NT2/D1 (cell line): ENCODE measurements at regions not wholly inside any gene's neighbourhood (a gene's known extent, or its start where the extent isn't known, plus 50 kb on each side); places are given as distances from the start of the nearest gene placed in this dataset.
"Not testable (repeated sequence)": the region's sequence is repeated elsewhere in the genome, so short reads cannot be mapped to it uniquely, and the experiment has no call there.

Source experiments
- DNase-seq: peaks from one replicate; pipeline ENCODE4 v3.0.0-alpha.2; 2011; ENCODE audit warnings: low read depth, low spot score
- H3K27me3 ChIP-seq: 2 replicates; pipeline ENCODE4 v1.6.0; 2011; ENCODE audit warnings: mild to moderate bottlenecking; ENCODE audit not compliant: insufficient read length, insufficient read depth
- H3K36me3 ChIP-seq: 2 replicates; pipeline ENCODE4 v1.6.1; 2011; ENCODE audit warnings: mild to moderate bottlenecking, low read length, mixed read lengths; ENCODE audit not compliant: insufficient read depth, insufficient read length
- H3K4me1 ChIP-seq: 2 replicates; pipeline ENCODE4 v1.5.1; 2011; ENCODE audit not compliant: insufficient read depth, insufficient read length
- H3K4me3 ChIP-seq: 2 replicates; pipeline ENCODE4 v1.5.1; 2011; ENCODE audit warnings: low read depth; ENCODE audit not compliant: insufficient read length
- H3K9ac ChIP-seq: 2 replicates; pipeline ENCODE4 v1.6.0; 2011; ENCODE audit warnings: low read depth; ENCODE audit not compliant: insufficient read length
- H3K9me3 ChIP-seq: 2 replicates; pipeline ENCODE4 v1.5.1; 2011; ENCODE audit warnings: mild to moderate bottlenecking, low read length; ENCODE audit not compliant: insufficient read depth
- SUZ12 ChIP-seq: IDR thresholded peaks from 2 replicates; pipeline ENCODE4 v1.6.1; 2011; ENCODE audit not compliant: insufficient read length, insufficient read depth; ENCODE audit errors: extremely low read depth
- YY1 ChIP-seq: IDR thresholded peaks from 2 replicates; pipeline ENCODE4 v1.6.1; 2011; ENCODE audit not compliant: insufficient read length, insufficient read depth
- ZNF274 ChIP-seq: IDR thresholded peaks from 2 replicates; pipeline ENCODE4 v1.6.1; 2011; ENCODE audit warnings: mild to moderate bottlenecking, low read depth, low read length

DNA sequence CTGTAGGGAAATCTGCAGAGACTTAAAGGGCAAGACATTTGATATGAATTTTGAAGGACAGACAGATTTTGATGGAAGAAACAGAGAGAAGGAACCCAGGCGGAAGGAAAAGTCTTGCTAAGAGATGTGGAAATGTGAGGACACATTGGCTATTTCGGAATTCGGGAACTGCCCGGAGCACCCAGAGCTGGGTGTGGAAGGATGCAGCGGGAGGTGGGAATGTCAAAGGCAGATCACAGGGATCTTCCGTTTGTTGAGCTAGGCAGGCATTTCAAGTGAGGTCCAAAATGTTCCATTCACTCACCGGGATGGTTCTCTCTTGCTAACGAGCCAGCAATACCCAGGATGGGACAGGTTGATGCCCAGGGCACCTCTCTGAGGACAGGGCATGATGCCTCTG is 87.2 kb upstream of the CTBP2 start:
- H3K4me1 ChIP-seq = no peaks in the 10 kb centered on the region
- H3K9me3 ChIP-seq = no peaks in the 10 kb centered on the region
- no peak for DNase-seq
- no peak overlapping the region for H3K4me3 ChIP-seq
- H3K36me3 ChIP-seq = no peaks in the 10 kb centered on the region
- no peak overlapping the region for H3K9ac ChIP-seq
- TF ChIP-seq YY1 (no peak), SUZ12 (no peak), ZNF274 (no peak)
- no peaks in the 10 kb centered on the region for H3K27me3 ChIP-seq

GRCh38 chr10:125243532-125244253 is 83.3 kb upstream of the CTBP2 start:
- Histone ChIP-seq H3K36me3 (no peaks in the 10 kb centered on the region), H3K9ac (no peak overlapping the region), H3K4me3 (no peak overlapping the region), H3K27me3 (no peaks in the 10 kb centered on the region), H3K4me1 (no peaks in the 10 kb centered on the region), H3K9me3 (peaks cover 6% of the 10 kb centered on the region)
- no peak for TF ChIP-seq SUZ12
- DNase-seq = no peak

- no peak overlapping the region for H3K4me3 ChIP-seq
- no peak for TF ChIP-seq SUZ12
- no peak for TF ChIP-seq ZNF274
Measured at GRCh38 chr10:125238682-125239081, 78.3 kb upstream of the CTBP2 start.

GRCh38 chr10:125236091-125236490 is 75.7 kb upstream of the CTBP2 start:
- peaks cover 17% of the 10 kb centered on the region for H3K9me3 ChIP-seq
- H3K9ac ChIP-seq = no peak overlapping the region
- no peaks in the 10 kb centered on the region for H3K27me3 ChIP-seq
- TF ChIP-seq ZNF274 (no peak), SUZ12 (no peak), YY1 (no peak)
- DNase-seq = no peak
- H3K36me3 ChIP-seq = no peaks in the 10 kb centered on the region
- no peaks in the 10 kb centered on the region for H3K4me1 ChIP-seq
- no peak overlapping the region for H3K4me3 ChIP-seq

More at GRCh38 chr10:125238682-125239081, 78.3 kb upstream of the CTBP2 start:
- Histone ChIP-seq H3K4me1 (no peaks in the 10 kb centered on the region), H3K27me3 (no peaks in the 10 kb centered on the region), H3K9me3 (peaks cover 17% of the 10 kb centered on the region), H3K9ac (no peak overlapping the region), H3K36me3 (no peaks in the 10 kb centered on the region)
- DNase-seq = no peak

- Histone ChIP-seq H3K9ac (no peak overlapping the region), H3K27me3 (no peaks in the 10 kb centered on the region), H3K36me3 (no peaks in the 10 kb centered on the region), H3K4me1 (no peaks in the 10 kb centered on the region), H3K9me3 (peaks cover 17% of the 10 kb centered on the region), H3K4me3 (no peak overlapping the region)
- TF ChIP-seq YY1 = no peak
- no peak for TF ChIP-seq SUZ12
- DNase-seq = no peak
Measured at GRCh38 chr10:125235093-125236069, 75.0 kb upstream of the CTBP2 start.

DNA sequence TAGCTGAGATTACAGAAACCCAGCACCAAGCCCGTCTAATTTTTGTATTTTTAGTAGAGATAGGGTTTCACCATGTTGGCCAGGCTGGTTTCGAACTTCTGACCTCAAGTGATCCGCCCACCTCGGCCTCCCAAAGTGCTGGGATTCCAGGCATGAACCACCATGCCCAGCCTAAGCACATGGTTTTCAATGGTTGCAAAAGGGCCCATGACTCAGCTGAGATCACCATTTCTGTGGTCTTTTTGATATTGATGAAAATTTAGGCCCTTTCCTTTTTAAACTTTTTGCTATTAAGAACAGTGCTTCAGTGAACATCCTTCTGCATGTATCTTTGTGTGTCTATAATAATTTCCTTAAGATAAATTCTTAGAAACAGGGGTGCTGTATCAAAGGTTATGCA is 74.2 kb upstream of the CTBP2 start:
- not testable (repeated sequence) for H3K9ac ChIP-seq, H3K4me3 ChIP-seq, DNase-seq, H3K4me1 ChIP-seq, H3K27me3 ChIP-seq, H3K36me3 ChIP-seq
- H3K9me3 ChIP-seq = peaks cover 17% of the 10 kb centered on the region

DNA sequence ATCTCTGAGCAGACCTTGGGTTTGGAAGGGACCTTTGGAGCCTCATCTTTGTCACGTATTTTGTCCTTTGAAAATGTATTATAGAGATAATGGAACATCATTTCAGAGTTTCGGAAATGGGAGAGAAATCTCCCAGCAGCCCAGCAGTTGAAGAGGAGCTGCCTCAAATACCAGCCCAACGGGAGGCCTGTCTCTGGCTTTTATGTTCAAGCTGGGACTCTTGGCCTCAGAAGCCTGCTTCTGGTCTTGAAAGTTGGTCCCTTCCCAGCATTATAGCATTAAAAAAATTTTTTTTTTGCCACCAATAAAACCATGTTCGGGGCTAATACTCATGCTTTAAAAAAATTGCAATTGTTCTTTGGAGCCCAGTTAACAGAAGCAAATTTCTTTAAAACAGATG is 73.4 kb upstream of the CTBP2 start:
- no peaks in the 10 kb centered on the region for H3K36me3 ChIP-seq
- H3K4me3 ChIP-seq = no peak overlapping the region
- no peak for TF ChIP-seq ZNF274
- no peak for TF ChIP-seq YY1
- no peak for TF ChIP-seq SUZ12
- no peaks in the 10 kb centered on the region for H3K4me1 ChIP-seq
- H3K9ac ChIP-seq = no peak overlapping the region
- H3K27me3 ChIP-seq = no peaks in the 10 kb centered on the region
- H3K9me3 ChIP-seq = peaks cover 11% of the 10 kb centered on the region
- DNase-seq = no peak
